Body of pancreas (tissue), 4 donors: ENCODE measurements at regions not wholly inside any gene's neighbourhood (a gene's known extent, or its start where the extent isn't known, plus 50 kb on each side); places are given as distances from the start of the nearest gene placed in this dataset.

Experiments used
- POLR2A ChIP-seq, 3 donors: fragments of 450-650 bp; IDR thresholded peaks; one replicate each; pipeline ENCODE4 v1.6.1; 2016; ENCODE audit warnings: antibody characterized with exemption in 3 of 3, mild to moderate bottlenecking in 2 of 3
- TF ChIP-seq, protein P1 (sequence below), 7 experiments: fragments of 450-650 bp in 4 of 7; fragments of 200-600 bp in 3 of 7; sonication (generic) in 3 of 7; IDR thresholded peaks; one replicate each; pipeline ENCODE4 v1.5.1; 2016 to 2019; ENCODE audit warnings: antibody characterized with exemption in 7 of 7

DNA sequence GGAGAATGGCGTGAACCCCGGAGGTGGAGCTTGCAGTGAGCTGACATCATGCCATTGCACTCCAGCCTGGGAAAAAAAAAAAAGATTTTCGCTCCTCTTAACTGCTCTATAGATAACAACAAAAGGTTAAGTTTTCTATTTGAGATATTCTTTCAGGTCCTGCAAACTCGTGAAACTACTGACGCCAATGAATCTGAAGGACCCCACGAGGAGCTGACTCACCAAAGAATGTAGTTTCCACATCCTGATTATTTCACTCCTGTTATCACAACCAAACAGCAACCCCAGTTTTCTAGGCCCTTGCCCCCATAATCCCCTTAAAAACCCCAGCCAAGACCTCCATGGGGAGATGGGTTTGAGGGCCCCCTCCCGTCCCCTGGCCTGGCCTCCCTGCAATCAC lies 58.7 kb downstream of the OTOR start:
- TF ChIP-seq POLR2A (IDR thresholded peaks at IDR 0.05): no peak
- TF ChIP-seq, protein P1, sequence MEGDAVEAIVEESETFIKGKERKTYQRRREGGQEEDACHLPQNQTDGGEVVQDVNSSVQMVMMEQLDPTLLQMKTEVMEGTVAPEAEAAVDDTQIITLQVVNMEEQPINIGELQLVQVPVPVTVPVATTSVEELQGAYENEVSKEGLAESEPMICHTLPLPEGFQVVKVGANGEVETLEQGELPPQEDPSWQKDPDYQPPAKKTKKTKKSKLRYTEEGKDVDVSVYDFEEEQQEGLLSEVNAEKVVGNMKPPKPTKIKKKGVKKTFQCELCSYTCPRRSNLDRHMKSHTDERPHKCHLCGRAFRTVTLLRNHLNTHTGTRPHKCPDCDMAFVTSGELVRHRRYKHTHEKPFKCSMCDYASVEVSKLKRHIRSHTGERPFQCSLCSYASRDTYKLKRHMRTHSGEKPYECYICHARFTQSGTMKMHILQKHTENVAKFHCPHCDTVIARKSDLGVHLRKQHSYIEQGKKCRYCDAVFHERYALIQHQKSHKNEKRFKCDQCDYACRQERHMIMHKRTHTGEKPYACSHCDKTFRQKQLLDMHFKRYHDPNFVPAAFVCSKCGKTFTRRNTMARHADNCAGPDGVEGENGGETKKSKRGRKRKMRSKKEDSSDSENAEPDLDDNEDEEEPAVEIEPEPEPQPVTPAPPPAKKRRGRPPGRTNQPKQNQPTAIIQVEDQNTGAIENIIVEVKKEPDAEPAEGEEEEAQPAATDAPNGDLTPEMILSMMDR (IDR thresholded peaks at IDR 0.05): no peak
